ENCODE measurements at regions not wholly inside any gene's neighbourhood (a gene's known extent, or its start where the extent isn't known, plus 50 kb on each side); places are given as distances from the start of the nearest gene placed in this dataset.

DNA sequence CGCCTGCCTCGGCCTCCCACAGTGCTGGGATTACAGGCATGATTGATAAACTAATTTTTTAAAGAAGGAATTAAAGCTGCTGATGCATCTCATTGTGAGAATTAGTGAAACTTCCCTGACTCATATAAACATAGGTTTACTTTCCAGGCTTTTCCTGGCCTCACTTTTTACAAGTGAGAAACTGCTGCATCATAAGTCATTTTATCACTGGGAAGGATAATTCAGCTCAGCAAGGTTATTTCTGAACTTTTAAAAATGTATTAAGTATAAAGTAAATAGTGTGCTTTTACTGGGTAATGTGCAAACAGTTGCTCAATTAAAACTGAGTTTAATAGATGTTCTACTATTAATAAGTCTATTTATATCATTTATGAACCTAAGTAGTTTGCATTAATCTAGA is 1130.3 kb upstream of the CDH2 start:
- no peak overlapping the region for H3K27ac ChIP-seq (ENCODE audit: low read length)
- no peaks in the 10 kb centered on the region for H3K36me3 ChIP-seq (ENCODE audit: insufficient read depth, low read length)
- no peak overlapping the region for H3K4me2 ChIP-seq (ENCODE audit: insufficient read depth, low read length)
- ATAC-seq (ENCODE audit: insufficient read depth, low read depth) (no peak), DNase-seq (no peak)
- H3K79me2 ChIP-seq (ENCODE audit: insufficient read depth, low read length), result no peaks in the 10 kb centered on the region
- TF ChIP-seq, protein P1, sequence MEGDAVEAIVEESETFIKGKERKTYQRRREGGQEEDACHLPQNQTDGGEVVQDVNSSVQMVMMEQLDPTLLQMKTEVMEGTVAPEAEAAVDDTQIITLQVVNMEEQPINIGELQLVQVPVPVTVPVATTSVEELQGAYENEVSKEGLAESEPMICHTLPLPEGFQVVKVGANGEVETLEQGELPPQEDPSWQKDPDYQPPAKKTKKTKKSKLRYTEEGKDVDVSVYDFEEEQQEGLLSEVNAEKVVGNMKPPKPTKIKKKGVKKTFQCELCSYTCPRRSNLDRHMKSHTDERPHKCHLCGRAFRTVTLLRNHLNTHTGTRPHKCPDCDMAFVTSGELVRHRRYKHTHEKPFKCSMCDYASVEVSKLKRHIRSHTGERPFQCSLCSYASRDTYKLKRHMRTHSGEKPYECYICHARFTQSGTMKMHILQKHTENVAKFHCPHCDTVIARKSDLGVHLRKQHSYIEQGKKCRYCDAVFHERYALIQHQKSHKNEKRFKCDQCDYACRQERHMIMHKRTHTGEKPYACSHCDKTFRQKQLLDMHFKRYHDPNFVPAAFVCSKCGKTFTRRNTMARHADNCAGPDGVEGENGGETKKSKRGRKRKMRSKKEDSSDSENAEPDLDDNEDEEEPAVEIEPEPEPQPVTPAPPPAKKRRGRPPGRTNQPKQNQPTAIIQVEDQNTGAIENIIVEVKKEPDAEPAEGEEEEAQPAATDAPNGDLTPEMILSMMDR (IDR thresholded peaks at IDR 0.05; ENCODE audit: borderline replicate concordance, extremely low read depth, low read length, poor library complexity, severe bottlenecking), result no peak
- no peak for TF ChIP-seq EZH2 (IDR thresholded peaks at IDR 0.05; ENCODE audit: borderline replicate concordance, low read depth, low read length, severe bottlenecking)
- H3K9ac ChIP-seq (ENCODE audit: low read depth, low read length), result no peak overlapping the region
- H3K9me3 ChIP-seq (ENCODE audit: insufficient read depth, low read length, severe bottlenecking), result no peaks in the 10 kb centered on the region
- H2AFZ ChIP-seq (ENCODE audit: low read depth, low read length), result no peak overlapping the region
- H4K20me1 ChIP-seq (ENCODE audit: insufficient read depth, low read length), result no peaks in the 10 kb centered on the region
- no peaks in the 10 kb centered on the region for H3K27me3 ChIP-seq (ENCODE audit: insufficient read depth, low read length, poor library complexity)
- no peak overlapping the region for H3K4me3 ChIP-seq (ENCODE audit: low read depth in 1 of 2, low read length in 2 of 2)
- H3K4me1 ChIP-seq (ENCODE audit: insufficient read depth, low read length), result no peaks in the 10 kb centered on the region

GRCh38 chr18:29305516-29305915 is 1128.6 kb upstream of the CDH2 start:
- no peaks in the 10 kb centered on the region for H3K9me3 ChIP-seq (ENCODE audit: insufficient read depth, low read length, severe bottlenecking)
- H3K27me3 ChIP-seq (ENCODE audit: insufficient read depth, low read length, poor library complexity), result no peaks in the 10 kb centered on the region
- DNase-seq (no peak), ATAC-seq (ENCODE audit: insufficient read depth, low read depth) (no peak)
- H3K4me1 ChIP-seq (ENCODE audit: insufficient read depth, low read length), result no peaks in the 10 kb centered on the region
- H3K4me2 ChIP-seq (ENCODE audit: insufficient read depth, low read length), result no peak overlapping the region
- no peaks in the 10 kb centered on the region for H3K79me2 ChIP-seq (ENCODE audit: insufficient read depth, low read length)
- TF ChIP-seq, protein P1 (IDR thresholded peaks at IDR 0.05; ENCODE audit: borderline replicate concordance, extremely low read depth, low read length, poor library complexity, severe bottlenecking), result no peak
- TF ChIP-seq EZH2 (IDR thresholded peaks at IDR 0.05; ENCODE audit: borderline replicate concordance, low read depth, low read length, severe bottlenecking), result no peak
- no peaks in the 10 kb centered on the region for H3K36me3 ChIP-seq (ENCODE audit: insufficient read depth, low read length)
- no peak overlapping the region for H3K9ac ChIP-seq (ENCODE audit: low read depth, low read length)
- H3K4me3 ChIP-seq (ENCODE audit: low read depth in 1 of 2, low read length in 2 of 2), result no peak overlapping the region
- no peaks in the 10 kb centered on the region for H4K20me1 ChIP-seq (ENCODE audit: insufficient read depth, low read length)
- no peak overlapping the region for H2AFZ ChIP-seq (ENCODE audit: low read depth, low read length)
- H3K27ac ChIP-seq (ENCODE audit: low read length), result no peak overlapping the region

- Histone ChIP-seq H3K4me1 (ENCODE audit: insufficient read depth, low read length) (no peaks in the 10 kb centered on the region), H3K9me3 (ENCODE audit: insufficient read depth, low read length, severe bottlenecking) (peaks cover 3% of the 10 kb centered on the region), H3K36me3 (ENCODE audit: insufficient read depth, low read length) (no peaks in the 10 kb centered on the region), H3K4me2 (ENCODE audit: insufficient read depth, low read length) (no peak overlapping the region), H4K20me1 (ENCODE audit: insufficient read depth, low read length) (no peaks in the 10 kb centered on the region), H3K9ac (ENCODE audit: low read depth, low read length) (no peak overlapping the region), H3K4me3 (ENCODE audit: low read depth in 1 of 2, low read length in 2 of 2) (no peak overlapping the region), H2AFZ (ENCODE audit: low read depth, low read length) (no peak overlapping the region), H3K79me2 (ENCODE audit: insufficient read depth, low read length) (no peaks in the 10 kb centered on the region), H3K27ac (ENCODE audit: low read length) (no peak overlapping the region), H3K27me3 (ENCODE audit: insufficient read depth, low read length, poor library complexity) (no peaks in the 10 kb centered on the region)
- ATAC-seq (ENCODE audit: insufficient read depth, low read depth) (no peak), DNase-seq (no peak)
- TF ChIP-seq EZH2 (IDR thresholded peaks at IDR 0.05; ENCODE audit: borderline replicate concordance, low read depth, low read length, severe bottlenecking), result no peak
- TF ChIP-seq, protein P1 (IDR thresholded peaks at IDR 0.05; ENCODE audit: borderline replicate concordance, extremely low read depth, low read length, poor library complexity, severe bottlenecking), result no peak
Observed at GRCh38 chr18:29301048-29301447, 1124.1 kb upstream of the CDH2 start.

DNA sequence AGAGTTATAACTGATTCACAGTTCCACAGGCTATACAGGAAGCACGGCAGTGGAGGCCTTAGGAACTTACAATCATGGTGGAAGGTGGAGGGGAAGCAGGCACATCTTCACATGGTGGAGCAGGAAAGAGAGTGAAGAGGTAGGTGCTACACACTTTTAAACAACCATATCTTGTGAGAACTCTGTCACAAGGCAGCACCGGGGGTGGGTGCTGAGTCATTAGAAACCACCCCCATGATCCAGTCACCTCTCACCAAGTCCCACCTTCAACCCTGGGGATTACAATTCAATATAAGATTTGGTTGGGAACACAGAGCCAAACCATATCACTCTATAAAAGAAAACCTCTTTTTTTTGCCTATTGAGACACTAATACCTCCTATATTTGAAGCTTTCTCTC is 1108.5 kb upstream of the CDH2 start:
- no peak for TF ChIP-seq EZH2 (IDR thresholded peaks at IDR 0.05; ENCODE audit: borderline replicate concordance, low read depth, low read length, severe bottlenecking)
- TF ChIP-seq, protein P1 (IDR thresholded peaks at IDR 0.05; ENCODE audit: borderline replicate concordance, extremely low read depth, low read length, poor library complexity, severe bottlenecking), result no peak

More for the DNA sequence above, 1108.5 kb upstream of the CDH2 start:
- DNase-seq (no peak), ATAC-seq (ENCODE audit: insufficient read depth, low read depth) (no peak)
- Histone ChIP-seq H4K20me1 (ENCODE audit: insufficient read depth, low read length) (no peaks in the 10 kb centered on the region), H3K36me3 (ENCODE audit: insufficient read depth, low read length) (no peaks in the 10 kb centered on the region), H3K27ac (ENCODE audit: low read length) (no peak overlapping the region), H3K27me3 (ENCODE audit: insufficient read depth, low read length, poor library complexity) (no peaks in the 10 kb centered on the region), H3K4me1 (ENCODE audit: insufficient read depth, low read length) (peaks cover 2% of the 10 kb centered on the region; the same call in 1 of the 2 replicates), H3K9ac (ENCODE audit: low read depth, low read length) (no peak overlapping the region), H3K4me3 (ENCODE audit: low read depth in 1 of 2, low read length in 2 of 2) (no peak overlapping the region), H2AFZ (ENCODE audit: low read depth, low read length) (no peak overlapping the region), H3K4me2 (ENCODE audit: insufficient read depth, low read length) (no peak overlapping the region), H3K9me3 (ENCODE audit: insufficient read depth, low read length, severe bottlenecking) (no peaks in the 10 kb centered on the region), H3K79me2 (ENCODE audit: insufficient read depth, low read length) (no peaks in the 10 kb centered on the region)
